ENCODE measurements at regions not wholly inside any gene's neighbourhood (a gene's known extent, or its start where the extent isn't known, plus 50 kb on each side); places are given as distances from the start of the nearest gene placed in this dataset.
A peak's percentile ranks its signal among the peaks of the same experiment; 100 is the strongest.

DNA sequence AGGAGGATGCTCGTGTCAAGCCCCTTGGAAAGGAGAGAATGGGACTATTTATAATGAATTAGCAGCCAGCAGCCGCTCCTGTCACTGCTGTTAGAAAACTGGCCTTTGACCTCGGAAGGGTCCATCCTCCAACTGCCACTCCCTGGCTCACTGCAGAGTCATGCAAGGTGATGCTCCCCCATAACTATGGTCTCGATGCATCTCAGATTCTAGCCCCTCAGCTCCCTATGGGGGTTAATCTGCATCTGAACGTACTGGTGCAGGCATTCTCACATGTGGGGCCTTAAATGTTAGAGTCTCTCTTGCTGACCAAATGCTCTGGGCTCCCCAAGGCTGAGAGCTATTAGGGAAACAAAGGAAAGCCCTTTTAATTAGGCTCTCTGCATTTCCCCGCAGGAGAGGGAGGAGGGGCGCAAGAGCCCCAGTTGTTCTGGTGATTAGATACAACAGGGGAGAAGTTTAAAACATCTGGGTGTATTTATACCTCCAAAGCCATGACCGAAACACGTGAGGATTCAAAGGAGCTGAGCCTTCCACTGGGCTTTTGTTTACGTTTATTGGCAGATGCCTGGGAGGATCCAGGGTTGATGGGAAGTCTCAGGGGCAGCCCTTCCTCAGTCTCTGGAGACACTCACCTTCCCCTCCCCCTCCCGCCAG is 182.5 kb downstream of the OPA1 start:
- Histone ChIP-seq H3K27ac (ENCODE audit: low read depth, low read length) (no peak overlapping the region), H3F3A (ENCODE audit: control insufficient read depth, insufficient read depth) (no peaks in the 10 kb centered on the region), H3K4me3 (ENCODE audit: low read length) (no peak overlapping the region), H3K36me3 (ENCODE audit: control insufficient read depth, low read length) (no peaks in the 10 kb centered on the region), H4K20me1 (ENCODE audit: control insufficient read depth, insufficient read depth, low read depth, low read length) (0 out of 2 replicates have a peak, but pooled peaks cover 3% of the 10 kb centered on the region), H3K4me2 (ENCODE audit: low read length) (no peak overlapping the region), H3K4me1 (ENCODE audit: control insufficient read depth, low read length) (peaks cover 17% of the 10 kb centered on the region), H3K9me2 (replicated peaks; ENCODE audit: control insufficient read depth, low read length) (no peaks in the 10 kb centered on the region), H3K9me3 (ENCODE audit: control insufficient read depth, insufficient read depth, low read length) (no peaks in the 10 kb centered on the region), H3K79me2 (ENCODE audit: control insufficient read depth, low read length) (no peaks in the 10 kb centered on the region), H3K27me3 (ENCODE audit: control insufficient read depth, low read length) (peaks cover 25% of the 10 kb centered on the region)
- TF ChIP-seq, protein P1, sequence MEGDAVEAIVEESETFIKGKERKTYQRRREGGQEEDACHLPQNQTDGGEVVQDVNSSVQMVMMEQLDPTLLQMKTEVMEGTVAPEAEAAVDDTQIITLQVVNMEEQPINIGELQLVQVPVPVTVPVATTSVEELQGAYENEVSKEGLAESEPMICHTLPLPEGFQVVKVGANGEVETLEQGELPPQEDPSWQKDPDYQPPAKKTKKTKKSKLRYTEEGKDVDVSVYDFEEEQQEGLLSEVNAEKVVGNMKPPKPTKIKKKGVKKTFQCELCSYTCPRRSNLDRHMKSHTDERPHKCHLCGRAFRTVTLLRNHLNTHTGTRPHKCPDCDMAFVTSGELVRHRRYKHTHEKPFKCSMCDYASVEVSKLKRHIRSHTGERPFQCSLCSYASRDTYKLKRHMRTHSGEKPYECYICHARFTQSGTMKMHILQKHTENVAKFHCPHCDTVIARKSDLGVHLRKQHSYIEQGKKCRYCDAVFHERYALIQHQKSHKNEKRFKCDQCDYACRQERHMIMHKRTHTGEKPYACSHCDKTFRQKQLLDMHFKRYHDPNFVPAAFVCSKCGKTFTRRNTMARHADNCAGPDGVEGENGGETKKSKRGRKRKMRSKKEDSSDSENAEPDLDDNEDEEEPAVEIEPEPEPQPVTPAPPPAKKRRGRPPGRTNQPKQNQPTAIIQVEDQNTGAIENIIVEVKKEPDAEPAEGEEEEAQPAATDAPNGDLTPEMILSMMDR (IDR thresholded peaks at IDR 0.05; ENCODE audit: low read depth, low read length, poor library complexity, severe bottlenecking), result no peak
- TF ChIP-seq EZH2phosphoT487 (IDR thresholded peaks at IDR 0.05; ENCODE audit: borderline replicate concordance, low read length), result no peak

DNA sequence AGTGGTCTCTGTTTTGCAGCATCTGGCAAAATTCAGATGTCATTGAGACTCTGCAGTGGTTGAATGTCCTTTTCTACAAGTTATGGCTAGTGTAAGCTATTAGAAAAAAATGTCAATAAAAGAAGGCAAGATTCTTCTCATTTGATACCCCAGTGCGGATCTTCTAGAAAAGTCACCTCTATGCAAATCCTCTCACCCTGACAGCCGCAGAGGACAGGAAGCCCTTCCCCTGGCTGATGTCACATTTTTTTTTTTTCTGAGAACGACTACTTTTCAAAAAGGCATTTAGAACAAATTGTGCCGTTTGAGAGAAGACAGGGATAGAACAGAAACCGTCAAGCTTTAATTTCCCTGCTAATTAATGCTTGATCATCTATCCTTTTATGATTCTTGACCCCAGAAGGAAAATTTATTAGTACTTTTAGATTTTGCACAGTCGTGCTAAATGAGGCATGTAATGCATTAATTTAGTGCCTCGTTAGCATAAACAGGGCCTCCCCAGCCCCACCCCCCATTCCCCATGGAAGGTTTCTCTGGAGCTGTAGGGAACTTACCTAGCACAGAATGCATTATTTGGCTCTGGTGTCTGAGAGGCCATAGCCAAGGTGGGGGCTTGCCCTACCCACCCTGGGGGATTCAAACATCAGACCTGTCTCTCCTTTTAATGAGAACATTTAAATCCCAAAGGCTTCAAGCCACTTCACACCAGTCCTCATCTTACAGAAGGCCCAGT is 183.8 kb downstream of the OPA1 start:
- peaks cover 25% of the 10 kb centered on the region for H3K27me3 ChIP-seq (ENCODE audit: control insufficient read depth, low read length)
- TF ChIP-seq, protein P1 (IDR thresholded peaks at IDR 0.05; ENCODE audit: low read depth, low read length, poor library complexity, severe bottlenecking), result no peak
- no peak for TF ChIP-seq EZH2phosphoT487 (IDR thresholded peaks at IDR 0.05; ENCODE audit: borderline replicate concordance, low read length)
- peak overlapping the region; percentile 5; the same call in 1 of the 2 replicates for H3K4me3 ChIP-seq (ENCODE audit: low read length)
- H3K79me2 ChIP-seq (ENCODE audit: control insufficient read depth, low read length), result no peaks in the 10 kb centered on the region
- H3F3A ChIP-seq (ENCODE audit: control insufficient read depth, insufficient read depth), result no peaks in the 10 kb centered on the region
- H3K9me3 ChIP-seq (ENCODE audit: control insufficient read depth, insufficient read depth, low read length), result no peaks in the 10 kb centered on the region
- H3K4me2 ChIP-seq (ENCODE audit: low read length), result peak overlapping the region; percentile 44
- H3K36me3 ChIP-seq (ENCODE audit: control insufficient read depth, low read length), result no peaks in the 10 kb centered on the region
- H3K9me2 ChIP-seq (replicated peaks; ENCODE audit: control insufficient read depth, low read length), result no peaks in the 10 kb centered on the region
- H3K4me1 ChIP-seq (ENCODE audit: control insufficient read depth, low read length), result peaks cover 17% of the 10 kb centered on the region
- H3K27ac ChIP-seq (ENCODE audit: low read depth, low read length), result no peak overlapping the region
- H4K20me1 ChIP-seq (ENCODE audit: control insufficient read depth, insufficient read depth, low read depth, low read length), result 0 out of 2 replicates have a peak, but pooled peaks cover 3% of the 10 kb centered on the region

DNA sequence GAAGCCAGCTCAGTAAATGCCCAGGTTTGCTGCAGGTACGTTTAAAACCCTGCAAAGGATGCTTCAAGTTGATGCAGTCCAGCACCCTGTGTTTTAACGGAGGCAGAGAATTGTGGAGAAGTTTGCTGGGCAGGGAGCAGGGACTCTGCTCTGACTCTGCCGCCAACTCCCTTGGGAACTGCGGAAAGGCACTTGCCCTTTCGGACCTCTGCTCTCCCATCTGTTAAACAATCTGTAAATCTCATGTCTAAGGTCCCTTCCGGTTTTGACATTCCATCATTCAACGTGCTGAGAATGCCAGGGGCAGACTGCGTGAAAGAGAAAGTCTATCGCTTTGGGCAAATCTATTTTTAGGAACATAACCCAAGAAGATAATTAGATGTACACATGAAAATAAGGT is 184.5 kb downstream of the OPA1 start:
- Histone ChIP-seq H3K27ac (ENCODE audit: low read depth, low read length) (no peak overlapping the region), H3K4me3 (ENCODE audit: low read length) (no peak overlapping the region), H3K4me2 (ENCODE audit: low read length) (no peak overlapping the region), H3K4me1 (ENCODE audit: control insufficient read depth, low read length) (peaks cover 17% of the 10 kb centered on the region), H3K9me3 (ENCODE audit: control insufficient read depth, insufficient read depth, low read length) (no peaks in the 10 kb centered on the region), H3K9me2 (replicated peaks; ENCODE audit: control insufficient read depth, low read length) (no peaks in the 10 kb centered on the region), H3K36me3 (ENCODE audit: control insufficient read depth, low read length) (no peaks in the 10 kb centered on the region), H3K79me2 (ENCODE audit: control insufficient read depth, low read length) (no peaks in the 10 kb centered on the region), H3F3A (ENCODE audit: control insufficient read depth, insufficient read depth) (no peaks in the 10 kb centered on the region), H4K20me1 (ENCODE audit: control insufficient read depth, insufficient read depth, low read depth, low read length) (0 out of 2 replicates have a peak, but pooled peaks cover 3% of the 10 kb centered on the region), H3K27me3 (ENCODE audit: control insufficient read depth, low read length) (peaks cover 31% of the 10 kb centered on the region)
- TF ChIP-seq, protein P1 (IDR thresholded peaks at IDR 0.05; ENCODE audit: low read depth, low read length, poor library complexity, severe bottlenecking), result no peak
- TF ChIP-seq EZH2phosphoT487 (IDR thresholded peaks at IDR 0.05; ENCODE audit: borderline replicate concordance, low read length), result no peak
